ENCODE measurements at regions not wholly inside any gene's neighbourhood (a gene's known extent, or its start where the extent isn't known, plus 50 kb on each side); places are given as distances from the start of the nearest gene placed in this dataset.

- TF ChIP-seq POLR2A (IDR thresholded peaks at IDR 0.05; ENCODE audit: low read depth, low read length) (no peak), POLR2AphosphoS5 (IDR thresholded peaks at IDR 0.05; ENCODE audit: low read depth, low read length) (no peak), SPI1 (IDR thresholded peaks at IDR 0.05; ENCODE audit: low read depth, low read length) (no peak), TAF1 (IDR thresholded peaks at IDR 0.05; ENCODE audit: low read depth, low read length) (no peak)
Measured at GRCh38 chr2:189336276-189336975, 104.8 kb upstream of the WDR75 start.
